IMR-90 (cell line): ENCODE measurements at regions not wholly inside any gene's neighbourhood (a gene's known extent, or its start where the extent isn't known, plus 50 kb on each side); places are given as distances from the start of the nearest gene placed in this dataset.

Source experiments
- ATAC-seq: fragments of 200-7000 bp; cut with Tn5 transposase; 2 replicates; pipeline ENCODE4 v1.9.1; 2020; ENCODE audit warnings: low read depth, mild to moderate bottlenecking, moderate library complexity
- BruUV-seq: library from RNA; stranded (reverse); fragments of 400-500 nt; replicated peaks from 2 replicates; lab custom pipeline; 2021; lab: Mats Ljungman, UMichigan
- CTCF ChIA-PET: fragments of 300-600 bp; formaldehyde crosslinking; extraction: SDS; loops from one replicate; lab custom pipeline; 2021; ENCODE audit warnings: antibody characterized with exemption; lab: Yijun Ruan, JAX
- POLR2A ChIA-PET: fragments of 300-600 bp; sonication (Branson Sonifier 250); formaldehyde crosslinking; loops from one replicate; lab custom pipeline; 2022; ENCODE audit warnings: antibody characterized with exemption; ENCODE audit not compliant: unreplicated experiment; lab: Charles Lee
- DNase-seq: peaks from one replicate; pipeline ENCODE4 v3.0.0; 2013
- H2AFZ ChIP-seq: replicated peaks from 2 replicates; pipeline ENCODE3; 2013; ENCODE audit warnings: low read length, mild to moderate bottlenecking; ENCODE audit not compliant: poor library complexity
- H2AK5ac ChIP-seq: 2 replicates; pipeline ENCODE4 v1.6.1; 2013; ENCODE audit warnings: low read depth, low read length, inconsistent platforms
- H2AK9ac ChIP-seq: replicated peaks from 2 replicates; pipeline ENCODE3; 2013; ENCODE audit warnings: mild to moderate bottlenecking, low read depth, low read length, moderate library complexity; ENCODE audit not compliant: poor library complexity
- H2BK120ac ChIP-seq: 2 replicates; pipeline ENCODE4 v1.6.1; 2013; ENCODE audit warnings: low read depth, low read length, inconsistent platforms
- H2BK15ac ChIP-seq: 3 replicates; pipeline ENCODE4 v1.6.1; 2013; ENCODE audit warnings: low read depth, low read length, inconsistent platforms
- H2BK20ac ChIP-seq: 2 replicates; pipeline ENCODE4 v1.6.1; 2013; ENCODE audit warnings: low read depth, mild to moderate bottlenecking, inconsistent platforms, low read length, moderate library complexity
- H2BK5ac ChIP-seq: 2 replicates; pipeline ENCODE4 v1.6.1; 2013; ENCODE audit warnings: mild to moderate bottlenecking, low read depth, low read length, inconsistent platforms; ENCODE audit not compliant: poor library complexity, severe bottlenecking
- H3K14ac ChIP-seq: replicated peaks from 2 replicates; pipeline ENCODE4 v1.6.1; 2013; ENCODE audit warnings: low read depth, low read length, inconsistent platforms
- H3K18ac ChIP-seq: 2 replicates; pipeline ENCODE4 v1.6.1; 2013; ENCODE audit warnings: low read depth, low read length, control low read depth
- H3K23ac ChIP-seq: 2 replicates; pipeline ENCODE4 v1.6.1; 2013; ENCODE audit warnings: low read depth, low read length, inconsistent platforms
- H3K27ac ChIP-seq: 2 replicates; pipeline ENCODE4 v1.5.1; 2013; ENCODE audit warnings: mild to moderate bottlenecking, control low read depth, low read length; ENCODE audit not compliant: insufficient read depth
- H3K27me3 ChIP-seq: 2 replicates; pipeline ENCODE4 v1.6.1; 2013; ENCODE audit warnings: low read length; ENCODE audit not compliant: control insufficient read depth, insufficient read depth
- H3K36me3 ChIP-seq: 2 replicates; pipeline ENCODE4 v1.6.1; 2013; ENCODE audit warnings: low read length, mixed read lengths; ENCODE audit not compliant: control insufficient read depth, insufficient read depth
- H3K4ac ChIP-seq: 2 replicates; pipeline ENCODE4 v1.6.1; 2013; ENCODE audit warnings: low read depth, low read length, inconsistent platforms
- H3K4me1 ChIP-seq: 2 replicates; pipeline ENCODE4 v1.6.1; 2013; ENCODE audit warnings: low read length, mixed read lengths; ENCODE audit not compliant: control insufficient read depth, insufficient read depth
- H3K4me2 ChIP-seq: 2 replicates; pipeline ENCODE4 v1.6.1; 2013; ENCODE audit warnings: low read depth, mild to moderate bottlenecking, control low read depth, low read length, moderate library complexity
- H3K4me3 ChIP-seq: 2 replicates; pipeline ENCODE4 v1.5.1; 2013; ENCODE audit warnings: low read depth, mild to moderate bottlenecking, control low read depth, low read length, moderate library complexity; ENCODE audit not compliant: insufficient read depth
- H3K56ac ChIP-seq: 2 replicates; pipeline ENCODE4 v1.6.1; 2013; ENCODE audit warnings: low read length, inconsistent platforms; ENCODE audit not compliant: insufficient read depth; ENCODE audit errors: extremely low read depth
- H3K79me1 ChIP-seq, 2 experiments: 2 replicates each; pipeline ENCODE4 v1.6.1; 2013; ENCODE audit warnings: low read length in 2 of 2, inconsistent platforms in 1 of 2, low read depth in 1 of 2
- H3K9ac ChIP-seq: 2 replicates; pipeline ENCODE4 v1.6.1; 2013; ENCODE audit warnings: low read depth, low read length, control low read depth
- H3K9me1 ChIP-seq: 2 replicates; pipeline ENCODE4 v1.6.1; 2013; ENCODE audit warnings: low read length, inconsistent platforms; ENCODE audit not compliant: insufficient read depth
- H3K9me3 ChIP-seq: 2 replicates; pipeline ENCODE4 v1.6.1; 2013; ENCODE audit warnings: low read length; ENCODE audit not compliant: control insufficient read depth, insufficient read depth
- H4K20me1 ChIP-seq: 2 replicates; pipeline ENCODE4 v1.6.1; 2013; ENCODE audit warnings: low read length, inconsistent platforms; ENCODE audit not compliant: insufficient read depth
- H4K5ac ChIP-seq: 2 replicates; pipeline ENCODE4 v1.6.1; 2013; ENCODE audit warnings: mild to moderate bottlenecking, low read depth, low read length, control low read depth
- H4K8ac ChIP-seq, 2 experiments: 2 replicates each; pipeline ENCODE4 v1.6.1; 2013; ENCODE audit warnings: low read depth in 2 of 2, low read length in 2 of 2, control low read depth in 1 of 2, inconsistent platforms in 1 of 2
- H4K91ac ChIP-seq: 2 replicates; pipeline ENCODE4 v1.6.1; 2013; ENCODE audit warnings: low read depth, low read length, inconsistent platforms; ENCODE audit not compliant: insufficient read depth
- BHLHE40 ChIP-seq: fragments of 150-350 bp; IDR thresholded peaks from 2 replicates; pipeline ENCODE4 v1.6.1; 2016; ENCODE audit warnings: mild to moderate bottlenecking, low read depth, low read length
- CEBPB ChIP-seq: IDR thresholded peaks from 2 replicates; pipeline ENCODE4 v1.6.1; 2012; ENCODE audit warnings: low read depth, low read length, improper control_type of control experiment
- FOS ChIP-seq: fragments of 150-350 bp; IDR thresholded peaks from 2 replicates; pipeline ENCODE4 v1.6.1; 2016; ENCODE audit warnings: low read depth, low read length
- MAFK ChIP-seq: IDR thresholded peaks from 2 replicates; pipeline ENCODE4 v1.6.1; 2012; ENCODE audit warnings: low read depth, low read length, improper control_type of control experiment
- RAD21 ChIP-seq: IDR thresholded peaks from 2 replicates; pipeline ENCODE4 v1.6.1; 2012; ENCODE audit warnings: low read length, improper control_type of control experiment
- WGBS, 2 experiments: methylation state at CpG; one replicate each; pipeline versions ENCODE4 v1.1.5 to v1.1.7; 2013; ENCODE audit warnings: missing lambda C conversion rate in 2 of 2; ENCODE audit not compliant: insufficient read length in 1 of 2; ENCODE audit errors: extremely low coverage in 2 of 2; 5-methylcytosine and 5-hydroxymethylcytosine counted together
- dilution Hi-C: fragments of 300-500 bp; cut with HindIII; formaldehyde crosslinking; loops from one replicate; pipeline ENCODE4 v1.14.3; 2018; ENCODE audit warnings: low sequenced_read_pairs; ENCODE audit not compliant: unreplicated experiment
- in situ Hi-C: fragments of 300-500 bp; cut with MboI; formaldehyde crosslinking; loops from 3 replicates; pipeline ENCODE4 v1.14.3; 2019; ENCODE audit warnings: low sequenced_read_pairs, inconsistent platforms, mixed read lengths
- intact Hi-C: fragments of 100-400 bp; cut with micrococcal nuclease; formaldehyde crosslinking; loops from 2 replicates; pipeline ENCODE4 v1.10.0; 2022

DNA sequence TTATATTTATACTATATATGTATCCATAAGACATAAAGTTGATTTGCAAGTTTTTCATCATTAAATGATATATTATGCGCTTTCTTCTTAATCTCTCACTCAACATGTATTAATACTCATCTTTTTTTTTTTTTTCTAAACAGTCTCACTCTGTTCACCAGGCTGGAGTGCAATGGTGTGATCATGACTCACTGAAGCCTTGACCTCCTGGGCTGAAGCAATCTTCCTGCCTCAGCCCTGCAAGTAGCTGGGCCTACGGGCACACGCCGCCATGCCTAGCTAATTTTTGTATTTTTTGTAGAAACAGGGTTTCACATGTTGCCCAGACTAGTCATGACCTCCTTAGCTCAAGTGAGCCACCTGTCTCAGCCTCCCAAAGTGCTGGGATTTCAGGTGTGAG is 51.4 kb upstream of the MAP4K3 start:
- Histone ChIP-seq H4K91ac (peak overlapping the region; percentile 89), H2BK20ac (peak overlapping the region; percentile 97), H4K20me1 (no peaks in the 10 kb centered on the region), H3K56ac (no peak overlapping the region), H3K23ac (no peak overlapping the region), H3K9me3 (no peaks in the 10 kb centered on the region), H2AK5ac (peak overlapping the region; percentile 98), H3K27ac (peak overlapping the region; percentile 48), H3K4me1 (peaks cover 8% of the 10 kb centered on the region), H3K9ac (no peak overlapping the region), H3K4ac (peak overlapping the region; percentile 87), H4K5ac (no peak overlapping the region), H2BK15ac (peak overlapping the region; percentile 69; the same call in 1 of the 3 replicates), H2AFZ (peak overlapping the region; percentile 85), H3K18ac (peak overlapping the region; percentile 35; the same call in 1 of the 2 replicates), H3K36me3 (no peaks in the 10 kb centered on the region), H3K4me2 (no peak overlapping the region), H2AK9ac (no peak overlapping the region), H3K14ac (peak overlapping the region; percentile 67; the same call in 1 of the 2 replicates), H3K4me3 (no peak overlapping the region), H3K27me3 (no peaks in the 10 kb centered on the region), H4K8ac (peak overlapping the region; percentile 29 to 93; a peak in 2 of 4 replicates), H3K79me1 (peaks cover 0 to 10% of the 10 kb centered on the region in 2 experiments; a peak in 2 of 4 replicates), H2BK120ac (peak overlapping the region; percentile 93; the same call in 1 of the 2 replicates), H3K9me1 (peaks cover 13% of the 10 kb centered on the region), H2BK5ac (peak overlapping the region; percentile 80)
- WGBS, 2 experiments: no CpG with 5 or more reads among the region's 4 CpGs
- in situ Hi-C loops (no loop called here), intact Hi-C loops (no loop called here), dilution Hi-C loops (no loop called here)
- POLR2A ChIA-PET: interaction anchor here (1.0 kb wide), 1 partner anchor 49 kb away, joined by 3 read pairs; no protein-coding TSS in a partner anchor
- BruUV-seq: no TSS peak
- CTCF ChIA-PET: interaction anchor here (1.4 kb wide), 1 partner anchor 9 kb away, joined by 4 read pairs; no protein-coding TSS in a partner anchor
- ATAC-seq (peak; percentile 80), DNase-seq (peak; percentile 95)
- TF ChIP-seq BHLHE40 (peak; percentile 17; the same call in 1 of the 2 replicates), FOS (peak; percentile 86; the same call in 1 of the 2 replicates), CEBPB (peak; percentile 96), MAFK (no peak), RAD21 (peak; percentile 17; the same call in 1 of the 2 replicates)
